ENCODE measurements at regions not wholly inside any gene's neighbourhood (a gene's known extent, or its start where the extent isn't known, plus 50 kb on each side); places are given as distances from the start of the nearest gene placed in this dataset.

- H3K36me3 Mint-ChIP-seq (ENCODE audit: low read depth): no peaks in the 10 kb centered on the region
- TF ChIP-seq CTCF (conservative IDR thresholded peaks at IDR 0.05): no peak
- H3K27me3 Mint-ChIP-seq (ENCODE audit: insufficient read depth): no peaks in the 10 kb centered on the region
- WGBS, 2 experiments (ENCODE audit: insufficient coverage in 1 of 2, insufficient read length in 1 of 2): 93 to 95% methylated on average over 6 to 9 of the region's 9 CpGs
- H3K9me3 Mint-ChIP-seq: peaks cover 57% of the 10 kb centered on the region
- H3K4me1 ChIP-seq (ENCODE audit: control insufficient read depth, insufficient read depth, low read length): no peaks in the 10 kb centered on the region
- no peaks in the 10 kb centered on the region for H3K36me3 ChIP-seq (ENCODE audit: control insufficient read depth, insufficient read depth, low read length)
- H3K9me3 ChIP-seq (ENCODE audit: control insufficient read depth, low read length): peaks cover 32% of the 10 kb centered on the region
- H3K27ac ChIP-seq (ENCODE audit: low read depth, low read length): peak overlapping the region; percentile 18
- no peak overlapping the region for H3K9ac ChIP-seq (ENCODE audit: extremely low read depth, low read length, poor library complexity, severe bottlenecking)
- H3K27me3 ChIP-seq (ENCODE audit: control insufficient read depth, insufficient read depth, low read length, poor library complexity, severe bottlenecking): no peaks in the 10 kb centered on the region
- no peak overlapping the region for H3K4me3 Mint-ChIP-seq
- H3K4me1 Mint-ChIP-seq: no peaks in the 10 kb centered on the region
- H3K4me3 ChIP-seq (ENCODE audit: low read length): no peak overlapping the region
- H3K27ac Mint-ChIP-seq: no peak overlapping the region
- DNase-seq: no peak
Measured at GRCh38 chr16:88281858-88282563, 100.7 kb upstream of the ZNF469 start.

GRCh38 chr16:88282564-88283395 is 100.0 kb upstream of the ZNF469 start:
- Histone ChIP-seq H3K36me3 (ENCODE audit: control insufficient read depth, insufficient read depth, low read length) (no peaks in the 10 kb centered on the region), H3K27ac (ENCODE audit: low read depth, low read length) (peak overlapping the region; percentile 18), H3K27me3 (ENCODE audit: control insufficient read depth, insufficient read depth, low read length, poor library complexity, severe bottlenecking) (no peaks in the 10 kb centered on the region), H3K9me3 (ENCODE audit: control insufficient read depth, low read length) (peaks cover 35% of the 10 kb centered on the region), H3K9ac (ENCODE audit: extremely low read depth, low read length, poor library complexity, severe bottlenecking) (no peak overlapping the region), H3K4me3 (ENCODE audit: low read length) (no peak overlapping the region), H3K4me1 (ENCODE audit: control insufficient read depth, insufficient read depth, low read length) (no peaks in the 10 kb centered on the region)
- no peak for TF ChIP-seq CTCF (conservative IDR thresholded peaks at IDR 0.05)
- WGBS, 2 experiments (ENCODE audit: insufficient coverage in 1 of 2, insufficient read length in 1 of 2): 83% methylated on average over 17 to 21 of the region's 21 CpGs
- Mint-ChIP-seq H3K27me3 (ENCODE audit: insufficient read depth) (no peaks in the 10 kb centered on the region), H3K4me1 (no peaks in the 10 kb centered on the region), H3K36me3 (ENCODE audit: low read depth) (no peaks in the 10 kb centered on the region), H3K9me3 (peaks cover 57% of the 10 kb centered on the region), H3K27ac (no peak overlapping the region), H3K4me3 (no peak overlapping the region)
- no peak for DNase-seq

GRCh38 chr16:88283596-88283995 is 99.2 kb upstream of the ZNF469 start:
- Mint-ChIP-seq H3K4me1 (no peaks in the 10 kb centered on the region), H3K4me3 (no peak overlapping the region), H3K9me3 (peaks cover 54% of the 10 kb centered on the region), H3K27me3 (ENCODE audit: insufficient read depth) (no peaks in the 10 kb centered on the region), H3K36me3 (ENCODE audit: low read depth) (no peaks in the 10 kb centered on the region), H3K27ac (no peak overlapping the region)
- DNase-seq: no peak
- Histone ChIP-seq H3K4me1 (ENCODE audit: control insufficient read depth, insufficient read depth, low read length) (no peaks in the 10 kb centered on the region), H3K9me3 (ENCODE audit: control insufficient read depth, low read length) (peaks cover 43% of the 10 kb centered on the region), H3K9ac (ENCODE audit: extremely low read depth, low read length, poor library complexity, severe bottlenecking) (no peak overlapping the region), H3K27ac (ENCODE audit: low read depth, low read length) (no peak overlapping the region), H3K4me3 (ENCODE audit: low read length) (no peak overlapping the region), H3K36me3 (ENCODE audit: control insufficient read depth, insufficient read depth, low read length) (no peaks in the 10 kb centered on the region), H3K27me3 (ENCODE audit: control insufficient read depth, insufficient read depth, low read length, poor library complexity, severe bottlenecking) (no peaks in the 10 kb centered on the region)
- TF ChIP-seq CTCF (conservative IDR thresholded peaks at IDR 0.05): no peak
- 88 to 95% methylated on average over 8 to 13 of the region's 13 CpGs for WGBS, 2 experiments (ENCODE audit: insufficient coverage in 1 of 2, insufficient read length in 1 of 2)
